Central memory CD8-positive, alpha-beta T cell (primary cell): ENCODE measurements at regions not wholly inside any gene's neighbourhood (a gene's known extent, or its start where the extent isn't known, plus 50 kb on each side); places are given as distances from the start of the nearest gene placed in this dataset.

Experiments used
- ATAC-seq: fragments of 150-1000 bp; cut with Tn5 transposase; replicated peaks from 2 replicates; pipeline ENCODE4 v1.10.0; 2022; ENCODE audit warnings: mild to moderate bottlenecking, moderate FRiP score, moderate number of reproducible peaks; ENCODE audit not compliant: poor library complexity, severe bottlenecking; ENCODE audit errors: extremely low read depth
- DNase-seq, 2 donors: peaks; one replicate each; pipeline ENCODE4 v3.0.0; 2021; ENCODE audit warnings: low spot score in 2 of 2
- H3K27ac Mint-ChIP-seq: one replicate; pipeline ENCODE4 v1.8.0; 2022; ENCODE audit warnings: low read depth, mild to moderate bottlenecking, moderate library complexity, mixed read lengths
- H3K27me3 Mint-ChIP-seq: one replicate; pipeline ENCODE4 v1.8.0; 2022; ENCODE audit warnings: mixed read lengths
- H3K36me3 Mint-ChIP-seq: one replicate; pipeline ENCODE4 v1.8.0; 2022; ENCODE audit warnings: mild to moderate bottlenecking, moderate library complexity, mixed read lengths; ENCODE audit not compliant: insufficient read depth
- H3K4me1 Mint-ChIP-seq: one replicate; pipeline ENCODE4 v1.8.0; 2022; ENCODE audit warnings: mixed read lengths
- H3K4me3 Mint-ChIP-seq: one replicate; pipeline ENCODE4 v1.8.0; 2022; ENCODE audit warnings: mild to moderate bottlenecking, moderate library complexity, mixed read lengths
- H3K9me3 Mint-ChIP-seq: one replicate; pipeline ENCODE4 v1.8.0; 2022; ENCODE audit warnings: mixed read lengths

DNA sequence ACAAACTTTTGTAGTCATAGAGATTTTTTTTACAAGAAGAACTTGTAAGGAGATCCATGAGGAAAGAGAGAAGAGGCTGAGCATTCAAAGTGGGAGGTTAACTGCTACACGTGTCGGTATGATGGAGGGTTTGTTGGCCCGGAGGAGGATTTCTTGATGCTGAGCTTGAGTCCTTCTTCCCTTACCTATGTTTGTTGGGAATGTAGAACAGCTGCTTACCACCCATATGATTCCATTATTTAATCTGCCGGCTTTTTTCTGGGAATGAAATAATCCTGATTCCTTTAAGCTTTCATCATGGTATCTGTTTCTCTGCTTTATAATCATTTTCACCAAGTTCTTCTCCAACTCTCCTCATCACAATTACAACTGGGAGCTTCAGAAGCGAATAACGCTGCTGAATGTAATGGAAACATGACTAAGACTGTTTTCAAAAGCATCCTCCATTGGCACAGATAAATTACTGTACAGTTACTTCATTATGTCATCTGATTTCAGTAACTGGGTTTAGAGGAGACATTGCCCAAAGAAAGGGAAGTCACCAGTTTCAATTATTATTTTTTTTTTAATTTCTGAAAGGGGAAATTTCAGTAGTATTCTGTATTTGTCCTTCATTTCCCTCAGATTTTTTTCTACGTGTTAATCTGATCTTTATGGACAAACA is 420.6 kb downstream of the SPRY1 start:
- ATAC-seq: no peak
- Mint-ChIP-seq H3K36me3 (no peaks in the 10 kb centered on the region), H3K9me3 (no peaks in the 10 kb centered on the region), H3K27ac (no peak overlapping the region), H3K27me3 (no peaks in the 10 kb centered on the region), H3K4me1 (no peaks in the 10 kb centered on the region), H3K4me3 (no peak overlapping the region)
- DNase-seq: no peak

DNA sequence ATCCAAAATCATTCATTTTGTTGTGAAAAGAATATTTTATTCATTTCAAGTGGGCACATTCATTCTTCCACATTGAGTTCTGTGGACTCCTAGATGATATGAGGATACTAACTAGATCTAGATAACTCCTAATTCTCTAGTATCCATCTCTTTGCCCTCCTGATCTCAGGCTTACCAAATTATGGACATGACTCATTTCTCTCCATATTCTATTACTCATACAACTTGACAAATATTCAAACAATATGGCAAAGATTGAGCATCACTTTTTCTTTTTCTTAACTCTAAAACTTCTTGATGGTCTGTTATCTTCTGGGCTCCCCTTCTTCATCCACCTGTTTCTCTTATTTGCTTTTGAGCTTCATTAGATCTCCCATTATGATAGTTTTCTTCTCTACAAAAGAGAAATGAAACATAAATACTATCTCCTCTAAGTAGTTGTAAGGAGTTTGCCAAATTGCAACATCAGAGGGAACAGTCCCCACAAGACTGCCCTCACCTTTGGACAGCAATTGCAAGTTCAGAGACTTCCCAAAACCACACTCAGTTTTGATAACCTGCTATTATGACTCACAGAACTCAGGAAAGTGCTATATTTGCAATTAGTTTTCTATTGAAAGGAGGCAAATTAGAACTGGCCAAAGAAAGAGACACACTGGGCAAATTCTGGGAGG is 422.9 kb downstream of the SPRY1 start:
- H3K36me3 Mint-ChIP-seq: no peaks in the 10 kb centered on the region
- DNase-seq (no peak), ATAC-seq (no peak)
- no peak overlapping the region for H3K4me3 Mint-ChIP-seq
- no peaks in the 10 kb centered on the region for H3K4me1 Mint-ChIP-seq
- H3K27ac Mint-ChIP-seq: no peak overlapping the region
- no peaks in the 10 kb centered on the region for H3K27me3 Mint-ChIP-seq
- peaks cover 6% of the 10 kb centered on the region for H3K9me3 Mint-ChIP-seq

DNA sequence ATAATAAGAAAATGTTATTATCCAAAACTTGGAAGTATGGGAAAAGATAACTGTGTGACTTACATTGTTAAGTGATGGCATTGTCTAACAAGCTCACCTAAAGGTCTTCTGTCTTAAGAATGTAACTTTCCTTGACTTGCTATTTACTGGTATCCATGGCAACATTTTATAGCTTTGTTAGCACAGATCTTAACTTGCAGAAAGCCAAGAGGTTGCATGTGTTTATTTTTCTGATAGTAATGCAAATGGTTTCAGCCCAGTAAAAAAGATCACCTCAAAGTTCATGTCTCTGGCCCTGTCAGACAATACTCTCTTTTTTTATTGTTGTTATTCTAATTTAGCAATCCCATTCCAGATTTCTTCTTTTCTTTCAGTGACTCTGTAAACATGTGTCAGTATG is 425.3 kb downstream of the SPRY1 start:
- no peak overlapping the region for H3K27ac Mint-ChIP-seq

DNA sequence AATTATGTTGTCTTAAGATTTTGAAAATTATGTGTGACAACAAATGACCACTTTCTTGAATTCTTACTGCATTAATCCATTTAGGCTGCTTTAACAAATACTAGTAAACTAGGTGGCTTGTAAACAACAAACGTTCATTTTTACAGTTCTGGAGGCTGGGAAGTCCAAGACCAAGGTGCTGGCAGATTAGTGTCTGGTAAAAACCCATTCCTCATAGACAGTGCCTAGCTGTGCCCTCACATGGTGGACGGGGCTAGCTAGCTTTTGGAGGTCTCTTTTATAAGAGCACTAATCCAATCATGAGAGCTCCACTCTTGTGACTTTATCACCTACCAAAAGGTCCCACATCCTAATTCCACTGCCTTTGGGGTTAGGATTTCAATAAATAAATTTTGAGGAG is 425.8 kb downstream of the SPRY1 start:
- no peaks in the 10 kb centered on the region for H3K36me3 Mint-ChIP-seq
- H3K9me3 Mint-ChIP-seq: peaks cover 6% of the 10 kb centered on the region
- no peak overlapping the region for H3K27ac Mint-ChIP-seq
- no peak overlapping the region for H3K4me3 Mint-ChIP-seq
- no peaks in the 10 kb centered on the region for H3K27me3 Mint-ChIP-seq
- H3K4me1 Mint-ChIP-seq: no peaks in the 10 kb centered on the region
- no peak for ATAC-seq
- no peak for DNase-seq

More for the DNA sequence above, 425.3 kb downstream of the SPRY1 start:
- no peak overlapping the region for H3K4me3 Mint-ChIP-seq
- H3K36me3 Mint-ChIP-seq: no peaks in the 10 kb centered on the region
- H3K27me3 Mint-ChIP-seq: no peaks in the 10 kb centered on the region
- no peak for DNase-seq
- H3K4me1 Mint-ChIP-seq: no peaks in the 10 kb centered on the region
- H3K9me3 Mint-ChIP-seq: peaks cover 6% of the 10 kb centered on the region
- ATAC-seq: no peak

DNA sequence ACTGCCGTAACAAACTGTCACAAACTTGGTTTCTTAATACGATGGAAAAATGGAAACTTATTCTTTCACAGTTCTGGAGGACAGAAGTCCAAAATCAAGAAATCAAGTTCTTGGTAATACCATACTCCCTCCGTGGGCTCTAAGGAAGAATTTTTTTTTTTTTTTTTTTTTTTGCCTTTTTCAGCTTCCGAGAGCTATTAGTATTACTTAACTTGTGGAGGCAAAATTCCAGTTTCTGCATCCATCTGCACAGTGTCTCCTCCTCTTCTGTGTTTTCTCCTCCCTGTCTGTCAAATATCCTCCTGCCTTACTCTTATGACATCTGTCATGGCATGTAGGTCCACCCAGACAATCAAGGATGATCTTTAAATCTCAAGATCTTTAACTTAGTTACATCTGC is 426.6 kb downstream of the SPRY1 start:
- Mint-ChIP-seq H3K27ac (no peak overlapping the region), H3K4me1 (no peaks in the 10 kb centered on the region), H3K36me3 (no peaks in the 10 kb centered on the region), H3K9me3 (peaks cover 6% of the 10 kb centered on the region), H3K4me3 (no peak overlapping the region), H3K27me3 (no peaks in the 10 kb centered on the region)
- DNase-seq: no peak
- no peak for ATAC-seq

DNA sequence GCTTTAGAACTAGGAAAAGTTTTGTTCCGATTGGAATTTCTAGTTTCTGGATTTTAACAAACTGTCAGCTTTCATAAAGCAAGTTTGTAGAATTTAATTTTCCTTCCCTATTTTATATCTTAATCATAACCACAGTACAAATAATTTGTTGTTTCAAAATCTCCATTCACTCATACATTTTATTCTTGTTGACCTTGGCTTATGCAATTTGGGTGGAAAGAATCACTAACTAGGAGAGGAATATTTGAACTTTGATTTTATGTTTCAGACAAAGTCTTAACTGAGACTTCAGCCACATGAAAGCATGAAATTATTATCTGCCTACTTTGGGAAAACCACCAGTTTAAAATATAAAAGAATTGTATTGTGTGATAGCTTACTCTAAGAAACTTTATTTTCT is 427.9 kb downstream of the SPRY1 start:
- Mint-ChIP-seq H3K27me3 (no peaks in the 10 kb centered on the region), H3K4me3 (no peak overlapping the region), H3K9me3 (peaks cover 6% of the 10 kb centered on the region), H3K27ac (no peak overlapping the region), H3K4me1 (no peaks in the 10 kb centered on the region), H3K36me3 (no peaks in the 10 kb centered on the region)
- DNase-seq: no peak
- no peak for ATAC-seq

DNA sequence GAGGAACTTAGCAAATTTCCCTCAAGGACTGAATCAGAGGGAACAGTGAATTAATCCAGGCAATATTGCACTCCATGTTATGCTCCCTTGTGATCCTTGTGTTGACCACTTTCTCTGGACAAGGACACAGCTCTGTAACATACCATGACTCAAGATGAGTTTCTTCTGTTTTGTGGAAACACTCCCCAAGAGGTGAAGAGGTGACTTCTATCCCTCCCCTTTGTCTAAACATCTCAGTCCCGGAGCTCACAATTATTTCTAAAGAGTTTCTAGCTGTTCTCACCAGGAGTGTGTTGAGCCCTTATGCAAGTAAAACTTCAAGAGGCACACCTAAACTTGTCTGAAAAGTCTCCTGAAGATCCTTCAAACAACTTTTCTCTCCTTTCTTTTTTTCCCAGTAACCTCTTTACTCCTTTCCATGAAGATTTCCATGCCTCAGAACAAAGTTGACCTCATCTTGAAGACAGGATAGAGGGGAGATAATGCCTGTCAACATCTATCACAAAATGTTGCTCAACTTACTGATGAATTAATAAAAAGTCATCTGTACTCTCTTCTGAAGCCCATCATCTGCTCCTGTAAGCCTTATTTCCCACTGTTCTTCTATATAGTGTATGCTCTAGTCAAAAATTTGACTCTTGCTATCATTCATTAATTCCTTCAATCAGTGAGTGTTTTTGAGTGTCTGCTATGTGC is 429.1 kb downstream of the SPRY1 start:
- no peaks in the 10 kb centered on the region for H3K36me3 Mint-ChIP-seq
- H3K4me3 Mint-ChIP-seq: no peak overlapping the region
- peaks cover 6% of the 10 kb centered on the region for H3K9me3 Mint-ChIP-seq
- ATAC-seq (no peak), DNase-seq (no peak)
- no peak overlapping the region for H3K27ac Mint-ChIP-seq
- no peaks in the 10 kb centered on the region for H3K4me1 Mint-ChIP-seq
- H3K27me3 Mint-ChIP-seq: no peaks in the 10 kb centered on the region

DNA sequence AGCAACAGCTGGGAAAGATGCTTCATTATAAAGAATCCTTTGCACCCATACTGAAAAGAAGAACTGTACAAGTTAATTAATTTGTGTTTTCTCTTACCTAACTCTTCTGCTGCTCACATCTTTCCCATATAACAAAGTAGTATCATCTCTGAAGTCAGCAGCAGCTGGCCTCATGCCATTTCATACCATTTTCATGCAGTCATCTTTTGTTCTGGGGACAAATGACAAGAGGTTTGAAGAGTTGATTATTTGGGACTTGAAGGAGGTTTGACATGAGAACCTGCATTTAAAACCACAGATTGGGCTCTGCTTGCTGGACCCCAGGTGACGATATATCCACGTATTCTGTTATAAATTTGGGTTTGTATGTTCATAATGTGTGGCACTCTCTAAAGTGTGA is 430.3 kb downstream of the SPRY1 start:
- H3K36me3 Mint-ChIP-seq: no peaks in the 10 kb centered on the region
- peaks cover 11% of the 10 kb centered on the region for H3K9me3 Mint-ChIP-seq
- H3K27ac Mint-ChIP-seq: no peak overlapping the region
- H3K27me3 Mint-ChIP-seq: no peaks in the 10 kb centered on the region
- no peak overlapping the region for H3K4me3 Mint-ChIP-seq
- H3K4me1 Mint-ChIP-seq: no peaks in the 10 kb centered on the region
- no peak for DNase-seq
- no peak for ATAC-seq

DNA sequence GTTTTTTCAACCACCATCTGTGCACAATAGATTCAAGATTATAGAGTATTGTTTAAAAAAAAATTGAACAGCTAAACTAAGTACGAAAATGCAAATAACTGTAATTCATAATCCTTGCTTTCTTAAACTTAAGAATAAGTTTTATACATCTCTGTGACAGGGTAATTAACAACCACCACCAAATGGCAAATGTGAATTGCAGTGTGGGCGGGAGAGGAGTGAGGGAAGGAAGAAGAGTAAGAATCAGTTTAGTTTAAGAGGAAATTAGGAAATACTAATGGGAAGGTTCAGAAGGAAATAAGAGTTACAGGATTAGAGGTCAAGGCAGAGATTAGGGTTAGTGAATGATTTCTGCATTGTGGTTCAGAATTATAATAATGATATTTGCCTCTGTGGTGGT is 430.9 kb downstream of the SPRY1 start:
- Mint-ChIP-seq H3K36me3 (no peaks in the 10 kb centered on the region), H3K9me3 (peaks cover 11% of the 10 kb centered on the region)

DNA sequence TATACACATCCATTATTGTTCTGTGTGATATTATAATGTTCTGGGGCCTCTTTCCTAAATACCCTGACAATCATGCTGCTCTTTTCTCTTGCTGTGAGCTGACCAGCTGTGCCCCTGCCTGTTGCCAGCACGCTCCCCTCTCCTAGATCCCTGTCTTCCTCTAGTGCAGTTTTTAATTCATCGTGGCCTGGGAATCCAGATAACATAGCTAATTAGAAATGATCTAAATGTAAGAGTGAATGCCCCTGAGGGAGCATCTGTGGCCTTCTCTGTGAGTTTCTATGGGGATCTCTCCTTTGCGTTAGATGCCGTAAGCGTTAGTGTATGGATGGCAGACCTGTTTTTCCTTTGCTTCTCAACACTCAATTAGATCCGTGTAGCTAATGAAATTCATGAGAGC is 434.3 kb downstream of the SPRY1 start:
- Mint-ChIP-seq H3K4me3 (no peak overlapping the region), H3K9me3 (peaks cover 6% of the 10 kb centered on the region), H3K27ac (no peak overlapping the region), H3K36me3 (no peaks in the 10 kb centered on the region), H3K27me3 (no peaks in the 10 kb centered on the region), H3K4me1 (no peaks in the 10 kb centered on the region)
- DNase-seq (no peak), ATAC-seq (no peak)

More for the DNA sequence above, 430.9 kb downstream of the SPRY1 start:
- Mint-ChIP-seq H3K4me3 (no peak overlapping the region), H3K4me1 (no peaks in the 10 kb centered on the region), H3K27me3 (no peaks in the 10 kb centered on the region), H3K27ac (no peak overlapping the region)
- no peak for DNase-seq
- ATAC-seq: no peak

DNA sequence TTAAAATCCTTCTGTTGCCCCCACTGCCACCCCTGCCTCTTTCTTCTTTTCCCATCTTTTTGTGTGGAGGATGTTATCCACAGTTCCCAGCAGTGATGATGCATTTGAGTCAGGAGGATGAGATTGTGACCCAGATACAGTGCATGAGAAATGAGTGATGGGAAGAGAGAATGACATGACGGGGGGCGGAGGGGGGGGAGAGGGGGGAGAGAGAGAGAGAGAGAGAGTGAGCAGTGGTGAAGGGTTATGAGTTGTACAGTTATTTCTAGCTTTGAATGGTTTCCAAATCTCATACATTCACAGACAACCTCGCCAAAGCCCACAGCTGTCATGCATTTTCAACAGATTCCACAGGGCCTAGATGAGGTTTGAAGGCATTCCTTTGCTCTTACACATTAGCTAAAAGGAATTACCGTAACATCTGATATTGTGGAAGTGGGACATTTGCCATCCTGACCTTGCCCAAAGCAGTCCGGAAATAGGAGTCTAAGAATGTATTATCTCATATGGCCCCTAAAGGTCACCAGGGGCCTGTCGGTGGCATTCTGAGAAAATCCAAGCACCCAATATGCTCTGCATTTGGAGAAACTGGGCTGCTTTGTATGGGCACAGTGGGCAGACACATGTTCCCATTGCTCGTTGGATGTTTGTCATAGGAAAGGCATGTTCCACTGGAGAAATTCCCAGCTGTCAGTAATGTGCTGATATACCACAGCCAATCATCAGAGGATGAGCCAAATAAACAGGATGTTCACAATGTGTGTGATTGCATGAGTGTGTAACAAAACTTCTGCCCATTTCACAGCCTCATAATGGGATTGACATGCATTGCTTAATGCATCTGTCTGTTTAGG is 435.8 kb downstream of the SPRY1 start:
- no peak for DNase-seq
- peaks cover 6% of the 10 kb centered on the region for H3K9me3 Mint-ChIP-seq
- peaks cover 3% of the 10 kb centered on the region for H3K36me3 Mint-ChIP-seq
- no peaks in the 10 kb centered on the region for H3K27me3 Mint-ChIP-seq
- no peak for ATAC-seq
- H3K4me3 Mint-ChIP-seq: no peak overlapping the region
- H3K27ac Mint-ChIP-seq: no peak overlapping the region
- no peaks in the 10 kb centered on the region for H3K4me1 Mint-ChIP-seq

DNA sequence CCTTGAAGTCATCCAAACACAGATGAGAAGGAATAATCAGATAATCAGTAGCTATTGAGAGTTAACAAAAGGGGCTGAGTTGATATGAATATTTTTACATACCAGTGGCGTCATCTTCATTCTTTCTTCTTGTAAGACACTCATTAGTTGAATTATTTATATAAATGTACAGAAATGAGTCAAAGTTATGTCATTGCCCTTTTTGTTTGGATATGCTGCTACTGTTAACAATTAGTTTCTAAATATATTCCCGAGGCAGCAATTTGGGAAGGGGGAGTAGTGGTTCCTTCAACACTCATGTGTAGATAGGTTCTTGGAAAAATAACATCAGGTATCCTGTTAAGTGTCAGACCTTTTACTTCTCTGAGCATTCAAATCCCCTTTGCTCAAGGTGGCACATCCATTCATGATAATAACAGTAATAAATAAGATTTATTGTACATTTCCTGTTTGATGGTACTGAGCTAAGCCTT is 436.6 kb downstream of the SPRY1 start:
- no peak overlapping the region for H3K27ac Mint-ChIP-seq
- no peaks in the 10 kb centered on the region for H3K27me3 Mint-ChIP-seq
- peaks cover 3% of the 10 kb centered on the region for H3K36me3 Mint-ChIP-seq
- H3K4me3 Mint-ChIP-seq: no peak overlapping the region
- H3K4me1 Mint-ChIP-seq: no peaks in the 10 kb centered on the region
- H3K9me3 Mint-ChIP-seq: peaks cover 6% of the 10 kb centered on the region
- DNase-seq: no peak
- no peak for ATAC-seq
